Urinary bladder (tissue), 3 donors: ENCODE measurements at regions not wholly inside any gene's neighbourhood (a gene's known extent, or its start where the extent isn't known, plus 50 kb on each side); places are given as distances from the start of the nearest gene placed in this dataset.

ENCODE experiments used
- DNase-seq: peaks from one replicate; pipeline ENCODE4 v3.0.0-alpha.2; 2015; ENCODE audit errors: extremely low spot score
- H3K27ac ChIP-seq: one replicate; pipeline ENCODE4 v1.5.1; 2013; ENCODE audit warnings: low read depth, mild to moderate bottlenecking, moderate library complexity
- H3K36me3 ChIP-seq: one replicate; pipeline ENCODE4 v1.6.1; 2013; ENCODE audit warnings: mild to moderate bottlenecking, moderate library complexity; ENCODE audit not compliant: insufficient read depth
- H3K4me1 ChIP-seq: one replicate; pipeline ENCODE4 v1.6.1; 2013; ENCODE audit warnings: mild to moderate bottlenecking, moderate library complexity; ENCODE audit not compliant: insufficient read depth
- H3K4me3 ChIP-seq: one replicate; pipeline ENCODE4 v1.5.1; 2013; ENCODE audit warnings: low read depth, low read length
- WGBS: extraction: QIAGEN DNeasy Blood & Tissue Kit; methylation state at CpG from one replicate; pipeline ENCODE4 v1.1.7; 2013; 5-methylcytosine and 5-hydroxymethylcytosine counted together
- donor health status: healthy with polysubstance abuse.
- donor health status: healthy.

DNA sequence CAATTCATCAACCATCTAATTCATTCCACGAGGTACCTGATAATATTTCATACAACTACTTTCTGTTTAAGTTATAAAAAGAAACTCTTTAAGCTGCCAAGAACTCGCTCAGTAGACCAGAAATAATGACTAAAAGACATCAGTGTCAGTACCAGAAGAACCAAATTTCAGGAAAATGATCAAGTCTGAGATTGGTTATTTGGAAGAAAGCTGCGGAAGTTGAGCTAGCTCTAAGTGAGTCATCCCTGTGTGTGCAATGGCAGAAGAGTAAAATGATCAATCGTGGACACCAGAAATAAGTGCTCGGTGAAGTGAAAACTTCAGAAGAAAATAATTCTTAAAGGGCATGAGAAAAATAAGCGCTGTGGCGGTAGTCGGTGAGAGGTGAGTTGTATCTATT lies 933.2 kb upstream of the CHORDC1 start:
- 89% methylated on average over 8 of the region's 8 CpGs for WGBS
- Histone ChIP-seq H3K36me3 (no peaks in the 10 kb centered on the region), H3K27ac (no peak overlapping the region), H3K4me3 (no peak overlapping the region), H3K4me1 (no peaks in the 10 kb centered on the region)
- no peak for DNase-seq

DNA sequence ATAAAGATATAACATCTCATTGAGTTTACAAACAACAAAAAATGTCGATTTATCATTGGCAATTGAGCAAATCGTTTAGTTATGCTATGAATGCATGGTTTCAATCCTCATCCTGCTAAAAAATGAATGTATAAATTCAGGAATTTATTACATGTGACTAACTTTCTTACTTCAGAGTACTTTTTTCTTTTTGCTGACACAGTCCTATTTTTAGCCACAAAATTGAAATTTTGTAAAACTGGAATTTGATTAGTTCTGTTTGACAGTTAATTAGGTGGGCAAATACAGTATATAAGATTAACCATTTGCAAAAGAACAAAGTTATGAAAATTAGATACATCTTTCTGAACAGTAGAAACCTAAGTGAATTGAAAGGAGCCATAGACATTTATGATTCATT lies 925.0 kb upstream of the CHORDC1 start:
- 80% methylated on average over 2 of the region's 2 CpGs for WGBS
- DNase-seq, result no peak
- no peak overlapping the region for H3K4me3 ChIP-seq
- no peaks in the 10 kb centered on the region for H3K36me3 ChIP-seq
- H3K4me1 ChIP-seq, result no peaks in the 10 kb centered on the region
- no peak overlapping the region for H3K27ac ChIP-seq

DNA sequence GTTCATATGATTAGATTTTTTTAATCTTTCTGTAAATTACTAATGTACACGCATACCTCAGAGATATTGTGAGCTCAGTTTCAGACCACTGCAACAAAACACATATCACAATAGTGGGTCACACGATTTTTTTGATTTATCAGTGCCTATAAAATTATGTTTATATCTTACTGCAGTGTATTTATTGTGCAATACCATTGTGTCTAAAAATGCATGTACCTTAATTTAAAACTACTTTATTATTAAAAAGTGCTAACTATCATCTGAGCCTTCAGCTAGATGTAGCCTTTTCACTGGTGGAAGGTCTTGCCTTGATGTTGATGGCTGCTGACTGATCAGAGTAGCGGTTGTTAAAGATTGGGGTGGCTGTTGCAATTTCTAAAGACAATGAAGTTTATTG lies 918.8 kb upstream of the CHORDC1 start:
- Histone ChIP-seq H3K27ac (no peak overlapping the region), H3K36me3 (no peaks in the 10 kb centered on the region), H3K4me3 (no peak overlapping the region), H3K4me1 (no peaks in the 10 kb centered on the region)
- no peak for DNase-seq
- WGBS, result 82% methylated on average over 3 of the region's 3 CpGs

DNA sequence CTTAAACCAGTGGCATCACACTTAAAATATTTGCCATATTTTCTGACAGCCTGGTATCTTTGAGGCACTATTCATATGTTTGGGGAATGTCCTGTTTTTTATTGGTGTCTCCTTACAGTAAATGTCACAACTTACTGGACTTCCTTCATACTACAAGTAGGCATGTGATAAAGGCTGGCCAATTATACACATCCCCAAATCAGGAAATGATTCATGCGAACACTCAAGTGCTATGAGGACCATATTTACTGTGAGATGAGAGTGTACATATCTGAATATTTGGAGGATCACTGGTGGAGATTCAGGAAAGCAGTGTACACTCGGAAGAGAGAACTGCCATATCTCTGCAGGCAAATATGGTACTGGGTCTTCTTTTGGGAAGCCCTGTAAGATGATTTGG lies 913.8 kb upstream of the CHORDC1 start:
- DNase-seq, result no peak
- no peak overlapping the region for H3K4me3 ChIP-seq
- no peaks in the 10 kb centered on the region for H3K36me3 ChIP-seq
- WGBS, result 97% methylated on average over 2 of the region's 2 CpGs
- H3K27ac ChIP-seq, result no peak overlapping the region
- no peaks in the 10 kb centered on the region for H3K4me1 ChIP-seq

DNA sequence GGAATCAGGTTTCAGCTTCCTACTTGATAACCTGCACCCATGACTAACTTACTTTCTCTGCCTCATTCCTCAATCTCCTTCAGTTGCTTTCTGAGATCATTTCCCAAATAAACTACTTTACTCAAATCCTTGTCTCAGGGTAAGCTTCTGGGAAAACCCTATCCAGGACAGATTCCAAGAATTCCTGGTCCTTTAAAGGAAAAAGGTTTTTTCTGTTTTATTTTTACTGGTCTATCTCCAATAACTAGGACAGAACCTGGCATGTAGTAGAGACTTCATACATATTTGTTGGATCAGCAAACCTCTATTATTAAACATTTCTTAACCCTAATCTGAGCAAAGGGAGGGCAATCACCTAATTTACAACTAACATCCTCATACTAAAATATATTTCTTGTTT lies 910.5 kb upstream of the CHORDC1 start:
- no peak for DNase-seq
- no peak overlapping the region for H3K4me3 ChIP-seq
- no peak overlapping the region for H3K27ac ChIP-seq
- no peaks in the 10 kb centered on the region for H3K36me3 ChIP-seq
- no peaks in the 10 kb centered on the region for H3K4me1 ChIP-seq

DNA sequence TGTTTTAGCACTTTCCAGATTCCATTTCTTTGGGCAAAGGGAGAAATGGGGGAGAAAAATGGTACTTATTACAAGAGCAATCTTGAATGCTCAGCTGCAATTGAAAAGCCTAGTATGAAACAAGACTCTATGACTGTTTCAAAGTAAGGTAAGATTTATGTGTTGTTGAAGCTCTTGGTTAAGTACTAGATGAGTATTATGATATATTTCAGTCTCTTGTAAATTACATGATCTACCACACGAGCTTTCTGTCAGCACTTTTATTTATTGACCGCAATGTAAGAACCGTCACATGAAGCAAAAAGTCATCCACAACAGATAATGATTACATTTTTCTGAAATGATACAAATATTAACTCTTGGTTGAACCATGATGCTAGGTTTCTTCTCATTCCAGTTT lies 906.7 kb upstream of the CHORDC1 start:
- Histone ChIP-seq H3K27ac (no peak overlapping the region), H3K4me3 (no peak overlapping the region), H3K36me3 (no peaks in the 10 kb centered on the region), H3K4me1 (no peaks in the 10 kb centered on the region)
- WGBS, result 68% methylated on average over 3 of the region's 3 CpGs
- DNase-seq, result no peak

DNA sequence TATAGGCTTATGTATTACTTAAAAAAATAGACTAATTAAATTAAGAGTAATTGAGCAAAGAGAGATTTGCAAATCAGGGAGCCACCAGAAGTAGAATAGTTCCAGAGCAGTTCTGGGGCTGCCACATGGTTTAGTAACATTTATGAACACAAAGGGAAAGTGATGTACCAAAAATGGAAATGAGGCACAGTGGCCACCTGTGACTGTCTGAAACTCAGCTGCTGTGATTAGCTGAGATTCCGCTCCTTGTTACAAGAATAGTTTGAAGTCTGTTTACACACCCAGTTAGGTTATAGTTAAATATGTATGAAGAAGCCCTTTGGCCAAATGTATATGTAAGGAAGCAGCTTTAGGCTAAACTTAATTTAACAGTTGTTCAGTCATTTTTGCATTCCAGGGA lies 901.5 kb upstream of the CHORDC1 start:
- DNase-seq, result no peak
- H3K27ac ChIP-seq, result no peak overlapping the region
- no peaks in the 10 kb centered on the region for H3K4me1 ChIP-seq
- H3K4me3 ChIP-seq, result no peak overlapping the region
- 97% methylated on average over 1 of the region's 1 CpG for WGBS
- no peaks in the 10 kb centered on the region for H3K36me3 ChIP-seq

DNA sequence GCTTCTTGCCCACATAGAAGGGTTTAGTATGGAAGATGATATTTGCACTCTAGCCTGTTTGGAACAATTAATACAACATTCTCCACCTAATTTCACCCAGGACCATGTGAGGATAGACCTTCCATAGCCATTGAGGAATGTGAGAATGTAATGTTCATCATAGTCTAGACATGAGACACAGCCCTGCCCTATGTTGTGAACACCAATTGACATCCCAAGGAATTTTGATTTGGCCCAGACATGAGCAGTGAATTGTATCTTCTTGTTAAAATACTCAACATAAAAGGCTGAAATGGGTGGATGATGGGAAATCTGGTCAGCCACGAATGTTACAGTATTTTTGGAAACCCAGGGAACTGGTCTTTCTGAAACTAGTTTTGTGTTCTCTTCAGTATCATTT lies 892.3 kb upstream of the CHORDC1 start:
- no peaks in the 10 kb centered on the region for H3K36me3 ChIP-seq
- WGBS, result 61% methylated on average over 1 of the region's 1 CpG
- no peak overlapping the region for H3K27ac ChIP-seq
- no peak overlapping the region for H3K4me3 ChIP-seq
- no peaks in the 10 kb centered on the region for H3K4me1 ChIP-seq
- no peak for DNase-seq

DNA sequence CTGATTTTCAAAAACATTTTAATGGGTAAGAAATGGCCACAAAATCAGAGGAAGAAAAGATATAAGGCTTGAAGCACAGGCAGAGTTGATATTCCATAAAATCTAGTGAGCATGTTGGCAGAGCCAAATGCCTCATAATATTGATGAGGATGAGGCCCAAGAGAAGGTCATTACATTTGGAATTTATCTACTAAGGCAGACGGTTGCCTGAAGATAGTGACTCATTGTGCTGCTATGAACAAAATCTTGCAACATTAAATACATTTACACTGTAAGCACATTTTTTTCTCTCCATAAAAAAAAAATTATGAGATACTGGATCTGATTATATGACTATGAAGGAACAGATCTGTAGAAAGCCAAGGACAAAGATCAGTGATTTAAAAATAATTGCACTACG lies 881.4 kb upstream of the CHORDC1 start:
- DNase-seq, result no peak
- 22% methylated on average over 2 of the region's 2 CpGs for WGBS
- Histone ChIP-seq H3K36me3 (no peaks in the 10 kb centered on the region), H3K27ac (no peak overlapping the region), H3K4me1 (no peaks in the 10 kb centered on the region), H3K4me3 (no peak overlapping the region)

DNA sequence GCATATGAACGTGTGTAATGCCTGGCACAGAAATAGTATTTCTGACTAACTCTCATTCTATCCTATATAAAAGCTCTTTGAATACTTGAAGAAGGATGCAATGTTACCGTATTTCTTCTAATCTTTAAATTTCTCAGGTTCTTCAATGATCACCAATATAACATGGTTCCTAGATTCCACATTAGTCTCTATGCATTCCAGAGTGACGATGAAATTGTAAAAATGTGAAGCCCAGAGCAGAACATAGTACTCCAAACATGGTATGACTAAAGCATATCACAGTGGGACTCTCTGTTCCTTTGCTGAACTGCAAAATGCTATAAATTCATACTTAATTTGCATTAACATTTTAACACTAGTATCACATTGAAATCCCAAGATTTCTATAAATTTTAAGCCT lies 877.6 kb upstream of the CHORDC1 start:
- 70% methylated on average over 3 of the region's 3 CpGs for WGBS
- H3K4me1 ChIP-seq, result no peaks in the 10 kb centered on the region
- H3K36me3 ChIP-seq, result no peaks in the 10 kb centered on the region
- no peak overlapping the region for H3K27ac ChIP-seq
- H3K4me3 ChIP-seq, result no peak overlapping the region
- DNase-seq, result no peak

DNA sequence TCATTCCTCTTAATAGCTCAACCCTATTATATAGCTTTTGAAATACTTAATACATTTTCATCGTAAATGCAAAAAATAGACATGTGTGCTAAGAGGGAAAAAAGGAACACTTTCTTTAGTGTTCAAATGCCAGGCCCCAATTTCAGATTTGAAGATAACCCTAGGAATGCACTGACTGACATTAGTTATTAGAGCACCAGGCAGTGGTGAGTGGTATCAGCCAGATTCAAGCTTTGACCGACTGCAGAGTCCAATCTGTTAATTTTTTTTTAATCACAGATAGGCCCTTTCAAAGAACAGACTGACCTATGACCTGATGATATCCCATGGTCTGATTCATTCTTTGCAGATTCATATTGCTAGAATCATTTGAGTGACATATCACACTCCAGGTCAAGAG lies 874.2 kb upstream of the CHORDC1 start:
- Histone ChIP-seq H3K27ac (no peak overlapping the region), H3K4me1 (no peaks in the 10 kb centered on the region), H3K36me3 (no peaks in the 10 kb centered on the region), H3K4me3 (no peak overlapping the region)
- no peak for DNase-seq
- WGBS, result 71% methylated on average over 2 of the region's 2 CpGs

DNA sequence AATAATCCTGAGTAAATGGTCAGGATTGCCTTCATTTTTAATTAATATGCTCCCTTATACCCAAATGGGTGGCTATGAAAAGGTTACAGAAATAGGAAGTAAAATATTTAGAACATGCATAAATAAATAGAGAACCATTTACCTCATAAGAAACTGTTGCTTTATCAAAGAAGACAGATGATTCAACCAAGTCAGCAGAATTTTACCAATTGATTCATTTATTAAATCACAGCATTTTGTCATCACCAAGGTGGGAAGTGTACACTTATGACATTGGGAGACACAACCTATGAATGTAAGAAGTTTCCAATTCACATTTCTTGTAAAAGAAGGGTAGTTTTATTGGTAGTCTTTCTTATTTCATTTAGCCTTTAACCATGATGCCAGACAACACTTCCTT lies 870.3 kb upstream of the CHORDC1 start:
- H3K36me3 ChIP-seq, result no peaks in the 10 kb centered on the region
- no peak overlapping the region for H3K4me3 ChIP-seq
- no peak for DNase-seq
- H3K4me1 ChIP-seq, result no peaks in the 10 kb centered on the region
- no peak overlapping the region for H3K27ac ChIP-seq

DNA sequence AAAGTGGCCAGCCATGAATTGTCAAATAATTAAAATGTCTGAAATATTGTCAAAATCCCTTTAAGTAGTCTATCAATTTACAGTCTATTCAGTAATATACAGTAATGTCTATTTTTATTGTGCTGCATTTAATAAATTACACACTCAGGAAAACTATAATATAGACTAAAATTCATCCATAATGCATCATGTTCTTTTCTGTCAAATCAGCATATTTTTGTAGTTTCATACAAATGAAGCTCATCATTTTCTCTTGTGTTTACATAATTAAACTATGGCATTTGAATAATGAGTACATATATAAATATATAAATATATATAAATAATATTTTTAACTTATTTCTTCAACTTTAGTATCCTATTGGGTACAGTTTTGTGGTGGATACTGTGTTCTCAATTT lies 868.7 kb upstream of the CHORDC1 start:
- DNase-seq, result no peak
- no peaks in the 10 kb centered on the region for H3K4me1 ChIP-seq
- H3K27ac ChIP-seq, result no peak overlapping the region
- H3K4me3 ChIP-seq, result no peak overlapping the region
- H3K36me3 ChIP-seq, result no peaks in the 10 kb centered on the region

DNA sequence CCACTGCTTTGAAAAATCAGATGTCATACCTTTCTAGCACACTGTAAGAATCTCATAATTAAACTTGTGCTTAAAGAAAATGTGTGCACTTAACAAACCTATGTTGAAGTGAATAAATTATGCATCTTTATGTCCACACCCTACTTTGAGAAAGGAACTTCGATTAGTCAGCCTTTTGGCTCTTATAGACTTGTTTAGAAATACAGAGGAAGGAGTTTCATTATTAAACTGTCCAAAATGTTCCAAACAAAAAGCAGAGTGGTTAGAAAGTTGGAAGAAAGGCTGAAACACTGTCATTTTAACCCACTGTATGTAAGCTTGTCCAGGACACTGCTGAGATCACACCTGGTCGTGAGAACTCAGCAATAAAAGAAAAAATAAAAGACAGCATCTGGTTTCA lies 863.2 kb upstream of the CHORDC1 start:
- no peaks in the 10 kb centered on the region for H3K4me1 ChIP-seq

DNA sequence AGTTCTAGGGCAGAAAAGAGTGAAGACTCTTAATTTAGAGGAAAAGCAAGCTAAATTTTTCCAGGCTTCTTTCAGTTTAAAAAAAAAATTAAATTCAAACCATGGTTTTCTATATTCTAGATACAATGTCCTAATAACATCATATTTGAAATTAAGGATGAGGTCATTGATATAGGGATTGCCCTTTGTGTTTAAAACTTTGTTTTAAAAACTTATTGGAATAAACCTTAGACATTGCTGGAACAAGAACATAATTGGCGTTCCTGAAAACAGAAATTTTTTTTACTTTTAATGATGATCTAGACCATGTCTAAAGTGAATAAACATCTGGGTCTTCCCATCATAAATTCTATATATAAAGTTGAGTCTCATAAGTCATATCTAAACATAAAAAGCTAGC lies 859.4 kb upstream of the CHORDC1 start:
- no peaks in the 10 kb centered on the region for H3K36me3 ChIP-seq
- DNase-seq, result no peak
- 92% methylated on average over 1 of the region's 1 CpG for WGBS
- H3K27ac ChIP-seq, result no peak overlapping the region
- no peak overlapping the region for H3K4me3 ChIP-seq
- H3K4me1 ChIP-seq, result no peaks in the 10 kb centered on the region

More for the DNA sequence above, 863.2 kb upstream of the CHORDC1 start:
- DNase-seq, result no peak
- Histone ChIP-seq H3K4me3 (no peak overlapping the region), H3K27ac (no peak overlapping the region), H3K36me3 (no peaks in the 10 kb centered on the region)
- 45% methylated on average over 2 of the region's 2 CpGs for WGBS
